ENCODE measurements at regions not wholly inside any gene's neighbourhood (a gene's known extent, or its start where the extent isn't known, plus 50 kb on each side); places are given as distances from the start of the nearest gene placed in this dataset.

- TF ChIP-seq CTCF (IDR thresholded peaks at IDR 0.05) (no peak), POLR2A (IDR thresholded peaks at IDR 0.05) (no peak)
Observed at GRCh38 chr18:22543769-22544168, 126.1 kb upstream of the CTAGE1 start.

All from Peyer's patch (tissue), 4 donors.